A673 (cell line): ENCODE measurements at regions not wholly inside any gene's neighbourhood (a gene's known extent, or its start where the extent isn't known, plus 50 kb on each side); places are given as distances from the start of the nearest gene placed in this dataset.

Experiments used
- EZH2 ChIP-seq: fragments of 200-600 bp; sonication (generic); IDR thresholded peaks from 2 replicates; pipeline ENCODE4 v1.6.1; 2017; ENCODE audit warnings: borderline replicate concordance, low read depth, mild to moderate bottlenecking, mixed read lengths, antibody characterized with exemption, low read length; ENCODE audit not compliant: poor library complexity, severe bottlenecking
- TF ChIP-seq, protein P1 (sequence below): fragments of 300-800, 200-600 bp; sonication (generic); conservative IDR thresholded peaks from 2 replicates; pipeline ENCODE4 v1.5.1; 2017; ENCODE audit warnings: low read depth, mild to moderate bottlenecking, antibody characterized with exemption, low read length, moderate library complexity, mixed read lengths

DNA sequence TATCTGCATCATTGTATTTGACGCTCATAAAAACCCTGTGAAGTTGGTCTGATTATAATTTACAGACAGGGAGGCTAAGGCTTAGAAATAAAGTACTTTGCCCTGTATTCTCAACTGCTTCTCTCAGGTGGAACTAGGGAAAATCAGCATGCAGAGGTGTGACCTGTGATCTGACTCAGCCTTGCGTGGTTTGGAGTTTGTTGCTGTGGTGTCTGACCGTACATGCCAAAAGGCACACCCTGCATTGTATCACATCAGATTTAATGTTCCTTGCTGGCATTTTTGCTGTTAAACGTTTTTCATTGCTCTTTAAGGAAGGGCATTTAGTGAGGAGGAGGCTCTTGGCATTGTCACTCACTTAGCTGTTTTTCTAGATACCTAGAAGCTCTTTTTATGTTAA lies 58.8 kb upstream of the C1QTNF9B start:
- TF ChIP-seq, protein P1, sequence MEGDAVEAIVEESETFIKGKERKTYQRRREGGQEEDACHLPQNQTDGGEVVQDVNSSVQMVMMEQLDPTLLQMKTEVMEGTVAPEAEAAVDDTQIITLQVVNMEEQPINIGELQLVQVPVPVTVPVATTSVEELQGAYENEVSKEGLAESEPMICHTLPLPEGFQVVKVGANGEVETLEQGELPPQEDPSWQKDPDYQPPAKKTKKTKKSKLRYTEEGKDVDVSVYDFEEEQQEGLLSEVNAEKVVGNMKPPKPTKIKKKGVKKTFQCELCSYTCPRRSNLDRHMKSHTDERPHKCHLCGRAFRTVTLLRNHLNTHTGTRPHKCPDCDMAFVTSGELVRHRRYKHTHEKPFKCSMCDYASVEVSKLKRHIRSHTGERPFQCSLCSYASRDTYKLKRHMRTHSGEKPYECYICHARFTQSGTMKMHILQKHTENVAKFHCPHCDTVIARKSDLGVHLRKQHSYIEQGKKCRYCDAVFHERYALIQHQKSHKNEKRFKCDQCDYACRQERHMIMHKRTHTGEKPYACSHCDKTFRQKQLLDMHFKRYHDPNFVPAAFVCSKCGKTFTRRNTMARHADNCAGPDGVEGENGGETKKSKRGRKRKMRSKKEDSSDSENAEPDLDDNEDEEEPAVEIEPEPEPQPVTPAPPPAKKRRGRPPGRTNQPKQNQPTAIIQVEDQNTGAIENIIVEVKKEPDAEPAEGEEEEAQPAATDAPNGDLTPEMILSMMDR, result no peak
- TF ChIP-seq EZH2, result no peak
